HG03025 (cell line): ENCODE measurements at regions not wholly inside any gene's neighbourhood (a gene's known extent, or its start where the extent isn't known, plus 50 kb on each side); places are given as distances from the start of the nearest gene placed in this dataset.
A peak's percentile ranks its signal among the peaks of the same experiment; 100 is the strongest.

ENCODE experiments used
- ATAC-seq: cut with Tn5 transposase; IDR thresholded peaks from one replicate; pipeline ENCODE4 v1.9.1; 2021; ENCODE audit warnings: mild to moderate bottlenecking, moderate library complexity; ENCODE audit not compliant: unreplicated experiment, low FRiP score

GRCh38 chr9:6703898-6704639, 53.7 kb upstream of the KDM4C start:
- peak; percentile 77 for ATAC-seq

GRCh38 chr9:6702707-6703106, 55.1 kb upstream of the KDM4C start:
- ATAC-seq, result no peak

- ATAC-seq, result no peak
These were observed 50.6 kb upstream of the GLDC start for GRCh38 chr9:6696178-6696577.

GRCh38 chr9:6695121-6695814, 49.7 kb upstream of the GLDC start:
- ATAC-seq, result no peak
